ENCODE measurements at regions not wholly inside any gene's neighbourhood (a gene's known extent, or its start where the extent isn't known, plus 50 kb on each side); places are given as distances from the start of the nearest gene placed in this dataset.

DNA sequence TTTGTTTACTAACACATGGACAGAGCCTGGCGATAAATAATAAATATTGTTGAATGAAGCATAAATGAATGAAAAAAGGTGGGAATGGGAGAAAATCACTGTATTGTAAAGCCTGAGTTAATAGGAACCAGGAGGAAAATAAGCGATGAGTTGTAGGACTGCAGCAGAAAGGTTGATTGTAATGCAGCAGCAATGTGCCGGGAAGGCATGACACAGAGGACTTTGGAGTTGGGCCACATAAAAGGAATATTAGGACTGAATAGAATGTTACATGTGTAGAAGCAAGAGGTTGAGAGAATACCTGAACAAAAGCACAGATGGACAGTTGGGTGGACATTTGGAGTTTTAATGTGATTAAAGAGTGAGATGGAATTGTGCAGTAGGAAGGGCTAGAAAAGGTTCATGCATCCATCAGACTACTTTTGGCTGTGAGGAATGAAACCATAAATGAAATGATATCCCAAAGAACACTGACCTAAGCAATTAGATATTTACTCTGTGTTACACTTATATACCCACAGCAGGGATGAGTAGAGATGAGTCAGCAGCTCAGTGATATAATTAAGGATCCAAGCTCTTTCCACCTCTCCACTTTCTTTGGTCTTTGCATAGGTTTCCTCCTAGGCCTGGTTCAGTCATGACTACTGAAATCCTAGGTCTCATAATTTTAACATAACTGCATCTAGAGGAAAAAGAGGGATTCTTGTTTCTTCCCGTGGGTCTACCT is 55.4 kb downstream of the CCER1 start:
- DNase-seq = no peak

DNA sequence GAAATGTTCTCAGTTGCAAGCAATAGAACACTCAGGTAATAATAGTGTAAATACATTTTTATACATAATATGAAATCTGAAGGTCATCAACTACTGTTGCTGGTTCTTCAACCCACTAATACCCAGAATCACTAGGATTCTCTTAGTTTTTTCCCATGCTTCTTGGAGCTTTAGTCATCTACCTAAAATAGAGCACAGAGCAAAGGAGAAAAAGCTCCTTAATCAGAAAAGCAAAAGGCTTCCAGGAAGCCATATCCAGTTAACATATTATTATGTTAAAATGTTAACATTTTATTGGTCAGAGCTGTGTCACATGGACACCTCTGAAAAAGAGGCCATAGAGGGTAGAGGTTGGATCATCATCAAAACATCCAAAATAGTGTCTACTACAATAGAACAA is 57.0 kb downstream of the CCER1 start:
- DNase-seq = no peak

DNA sequence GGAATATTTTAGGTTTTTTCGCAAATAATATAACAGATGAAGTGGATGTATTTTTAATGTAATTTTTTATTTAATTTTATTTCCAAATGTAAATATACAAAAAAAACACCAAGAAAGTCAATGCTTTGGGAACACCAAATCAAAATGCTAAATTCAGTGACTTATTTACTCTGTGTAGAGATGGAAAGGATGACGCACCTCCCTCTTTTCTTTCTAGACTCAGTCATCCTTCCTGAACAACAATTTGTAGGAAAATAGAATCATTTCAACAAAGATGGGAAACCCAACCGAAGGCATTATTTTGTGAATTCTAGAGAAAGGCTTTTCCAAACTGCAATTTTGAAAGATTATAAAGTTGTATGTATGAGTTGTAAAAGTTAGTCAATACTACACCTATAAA is 57.7 kb downstream of the CCER1 start:
- DNase-seq = no peak

DNA sequence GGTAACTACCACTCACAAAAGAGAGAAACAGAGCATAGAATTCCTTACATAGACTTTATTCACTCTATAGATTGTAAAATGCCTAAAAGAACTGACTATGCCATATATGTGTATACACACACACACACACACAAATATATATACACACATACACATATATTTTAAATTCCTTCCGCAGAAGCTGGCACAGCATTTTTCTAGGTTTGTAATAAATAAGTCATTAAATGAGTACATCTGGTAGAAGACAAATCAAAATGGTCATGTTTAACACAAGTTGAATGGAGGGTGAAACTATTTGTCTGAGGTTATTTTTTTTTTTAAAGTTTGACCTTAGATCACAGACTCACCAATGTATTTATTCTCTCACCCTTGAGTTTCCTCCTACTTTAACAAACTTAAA is 58.2 kb downstream of the CCER1 start:
- no peak for DNase-seq

DNA sequence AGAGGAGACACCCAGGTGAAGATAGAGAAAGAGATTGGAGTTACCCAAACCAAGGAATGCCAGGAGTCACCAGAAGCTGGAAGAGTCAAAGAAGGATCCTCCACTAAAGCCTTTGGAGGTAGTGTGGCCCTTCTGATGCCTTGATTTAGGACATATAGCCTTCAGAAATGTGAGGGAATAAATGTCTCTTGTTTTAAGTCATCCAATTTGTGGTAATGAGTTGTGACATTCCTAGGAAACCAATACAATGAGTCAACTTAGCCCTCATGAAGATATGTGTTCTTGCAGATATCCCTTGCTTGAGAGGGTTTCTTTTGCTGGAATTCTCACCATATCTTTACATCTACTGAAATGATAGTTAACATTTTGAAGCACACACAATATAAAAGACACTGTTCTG is 58.8 kb downstream of the CCER1 start:
- no peak for DNase-seq

DNA sequence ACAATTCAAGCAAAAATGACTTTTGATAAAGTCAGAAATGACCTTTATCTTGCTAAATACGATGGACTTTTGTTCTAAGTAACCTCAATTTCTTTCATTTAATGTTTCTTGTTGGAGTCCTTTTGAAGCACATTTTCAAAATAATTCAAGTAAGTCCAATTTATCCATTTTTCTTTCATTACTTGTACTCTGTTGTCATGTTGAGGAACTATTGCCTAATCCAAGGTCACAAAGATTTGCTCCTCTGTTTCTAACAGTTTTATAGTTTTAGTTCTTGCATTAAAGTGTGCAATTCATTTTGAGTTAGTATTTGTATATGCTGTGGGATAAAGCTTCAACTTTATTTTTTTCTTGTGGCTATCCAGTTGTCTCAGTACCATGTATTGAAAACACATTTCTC is 66.7 kb downstream of the CCER1 start:
- DNase-seq = no peak

DNA sequence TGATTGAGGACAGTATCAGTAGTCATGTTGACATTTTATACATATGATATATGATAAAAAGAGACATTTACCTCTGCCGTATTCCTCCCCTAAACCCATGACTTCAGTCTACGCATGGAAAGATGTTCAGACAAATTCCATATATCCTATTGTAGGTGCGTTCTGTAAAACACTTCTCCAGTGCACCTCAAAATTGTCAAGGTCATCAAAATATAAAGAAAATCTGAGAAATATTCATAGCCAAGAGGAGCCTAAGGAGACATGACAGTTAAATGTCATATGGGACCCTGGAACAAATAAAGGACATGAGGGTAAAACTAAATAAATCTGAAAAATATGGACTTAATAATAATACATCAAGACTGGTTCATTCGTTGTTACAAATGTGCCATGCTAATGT is 71.5 kb downstream of the CCER1 start:
- DNase-seq = no peak

DNA sequence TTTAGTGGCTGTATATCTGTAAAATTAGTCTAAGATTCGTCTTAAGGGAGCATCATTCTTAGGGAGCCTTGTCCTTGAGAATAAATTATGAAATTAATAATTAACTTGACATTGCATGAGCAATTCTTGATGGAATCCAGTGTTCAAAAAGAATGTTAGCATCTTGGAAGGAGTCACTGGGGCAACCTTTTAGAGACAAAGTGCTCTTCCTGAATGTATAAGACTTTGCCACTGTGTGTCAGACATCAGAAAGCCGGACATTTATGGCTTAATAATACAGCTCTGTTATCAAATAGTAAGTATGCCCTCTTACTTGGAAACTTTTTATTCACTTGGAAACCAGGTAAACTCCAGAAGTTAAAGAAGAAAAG is 83.3 kb downstream of the CCER1 start:
- DNase-seq = no peak

DNA sequence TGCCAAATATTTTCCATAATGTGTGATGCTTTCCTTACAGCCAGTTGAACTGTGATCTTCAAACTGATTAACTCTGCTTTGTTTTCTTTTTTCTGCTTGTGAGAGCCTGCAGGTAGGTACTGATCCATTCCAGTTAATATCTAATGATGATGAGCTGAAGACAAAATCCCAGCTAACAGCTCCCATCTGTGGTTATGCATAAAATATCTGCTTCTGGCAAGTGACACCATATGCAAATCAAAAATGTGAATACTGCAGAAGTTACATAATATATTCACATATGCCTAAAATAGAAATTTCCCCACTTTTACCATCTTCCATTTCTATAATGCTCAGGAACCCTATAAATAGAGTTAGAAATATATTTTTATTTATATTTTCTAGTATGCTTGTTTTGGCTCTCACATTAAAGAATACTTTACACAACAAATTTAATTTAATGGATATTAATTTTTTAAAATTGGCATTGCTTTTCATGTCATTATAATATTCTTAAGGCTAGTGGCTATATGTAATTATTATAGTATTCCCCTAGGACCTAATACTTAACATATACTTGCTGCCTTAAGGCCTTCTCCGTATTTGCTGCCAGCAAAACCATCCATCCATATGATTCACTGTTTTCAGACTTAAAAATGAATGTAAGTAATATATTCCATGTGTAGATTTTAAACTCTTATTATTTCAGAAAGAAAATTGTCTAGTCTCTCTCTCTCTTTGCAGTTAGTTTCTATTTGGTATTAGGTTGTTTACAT is 83.8 kb downstream of the CCER1 start:
- DNase-seq = no peak

DNA sequence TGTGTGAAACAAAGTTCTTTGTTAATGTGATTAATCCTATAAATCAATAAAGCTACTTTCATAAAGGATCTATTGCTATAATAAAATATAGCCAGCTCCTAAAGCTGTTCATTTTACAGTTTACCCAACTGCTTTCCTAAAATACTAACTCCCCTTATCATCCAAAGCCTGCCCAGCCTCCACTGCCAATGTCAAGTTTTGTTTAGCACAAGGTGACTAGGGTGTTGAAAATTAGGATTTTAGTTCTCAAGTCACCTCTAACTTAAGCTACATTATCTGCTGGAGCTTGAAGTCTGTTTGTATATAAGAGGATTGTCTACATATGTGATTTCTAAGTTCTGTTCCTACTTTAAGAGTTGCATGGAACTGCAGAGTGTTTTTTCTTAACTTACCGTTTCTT is 86.3 kb downstream of the CCER1 start:
- no peak for DNase-seq

DNA sequence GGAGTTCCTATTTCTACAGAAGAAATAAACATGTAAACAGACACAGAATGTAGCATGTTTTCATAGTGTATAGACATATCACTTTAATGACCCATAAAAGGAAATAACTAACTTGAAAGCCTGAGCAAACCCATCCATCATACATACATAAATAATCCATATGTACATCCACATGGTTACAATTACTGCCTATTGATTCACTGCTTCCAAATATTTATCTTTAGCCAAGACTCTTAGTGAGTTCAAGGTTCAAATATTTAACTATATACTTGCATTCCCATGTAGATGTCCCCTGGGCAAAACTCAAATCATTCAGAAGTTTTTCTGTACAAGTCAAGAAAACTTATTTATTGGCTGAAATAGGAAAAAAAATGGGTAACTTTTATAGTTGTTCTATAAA is 95.4 kb downstream of the CCER1 start:
- no peak for DNase-seq

DNA sequence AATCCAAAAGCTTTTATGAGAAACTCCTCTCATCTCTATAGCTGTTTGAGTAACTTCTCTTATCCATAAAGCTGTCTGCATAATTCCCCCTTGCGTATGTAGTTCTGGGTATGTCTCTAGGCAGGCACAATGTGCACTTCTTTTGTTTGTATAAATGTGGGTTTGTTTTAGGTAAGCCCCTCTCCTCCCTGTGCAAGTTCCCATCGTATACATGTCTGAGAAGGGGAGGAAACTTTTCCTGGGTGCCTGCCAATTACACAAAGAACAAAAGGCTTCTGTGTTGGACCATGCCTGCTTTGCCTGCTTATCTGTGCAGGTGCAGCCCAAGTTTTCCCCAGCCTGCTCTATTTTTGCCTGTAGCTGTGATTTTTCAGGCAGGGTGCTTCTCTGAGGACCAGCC is 96.7 kb downstream of the CCER1 start:
- DNase-seq = no peak

DNA sequence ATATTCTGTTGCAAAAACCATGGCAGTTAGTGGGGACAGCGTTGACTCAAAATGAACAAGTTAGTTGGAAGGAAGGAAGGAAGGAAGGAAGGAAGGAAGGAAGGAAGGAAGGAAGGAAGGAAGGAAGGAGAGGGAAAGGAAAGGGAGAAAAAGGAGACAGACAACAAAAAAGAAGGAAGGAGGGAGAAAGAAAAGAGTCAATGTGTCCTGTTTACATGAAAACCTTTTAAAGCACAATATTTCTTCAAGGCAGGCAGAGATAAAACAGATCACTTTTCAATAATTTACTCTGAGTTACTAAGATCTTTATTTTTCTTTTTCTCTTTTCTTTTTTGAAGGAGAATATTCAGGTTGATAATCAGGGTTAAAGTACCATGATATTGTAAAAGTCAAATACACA is 99.4 kb downstream of the CCER1 start:
- no peak for DNase-seq

DNA sequence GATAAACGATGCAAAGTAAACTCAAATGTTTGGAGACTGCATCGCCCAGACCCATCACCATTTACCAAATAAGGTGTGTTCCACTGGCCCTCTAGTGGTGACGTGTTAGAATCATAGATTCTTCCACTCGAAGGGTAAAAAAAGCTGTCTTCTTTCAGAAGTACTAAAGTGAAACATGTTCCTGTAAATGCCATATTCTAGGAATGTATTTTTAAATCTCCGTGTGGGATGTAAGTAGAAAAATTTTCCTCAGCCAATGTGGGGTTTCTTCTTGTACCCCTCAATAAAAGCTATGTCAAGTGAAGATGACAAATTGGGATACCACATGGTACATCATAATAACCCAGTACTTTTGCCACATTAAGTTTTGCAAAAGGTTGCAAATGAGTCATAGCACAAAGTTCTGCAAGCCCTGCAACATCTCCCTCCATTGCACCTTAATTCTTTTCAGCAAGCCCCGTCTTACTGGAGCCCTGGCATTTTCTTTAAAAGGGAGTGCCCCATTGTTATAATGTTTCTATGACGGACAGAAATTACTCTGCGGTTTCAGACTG is 100.8 kb downstream of the CCER1 start:
- DNase-seq = no peak

DNA sequence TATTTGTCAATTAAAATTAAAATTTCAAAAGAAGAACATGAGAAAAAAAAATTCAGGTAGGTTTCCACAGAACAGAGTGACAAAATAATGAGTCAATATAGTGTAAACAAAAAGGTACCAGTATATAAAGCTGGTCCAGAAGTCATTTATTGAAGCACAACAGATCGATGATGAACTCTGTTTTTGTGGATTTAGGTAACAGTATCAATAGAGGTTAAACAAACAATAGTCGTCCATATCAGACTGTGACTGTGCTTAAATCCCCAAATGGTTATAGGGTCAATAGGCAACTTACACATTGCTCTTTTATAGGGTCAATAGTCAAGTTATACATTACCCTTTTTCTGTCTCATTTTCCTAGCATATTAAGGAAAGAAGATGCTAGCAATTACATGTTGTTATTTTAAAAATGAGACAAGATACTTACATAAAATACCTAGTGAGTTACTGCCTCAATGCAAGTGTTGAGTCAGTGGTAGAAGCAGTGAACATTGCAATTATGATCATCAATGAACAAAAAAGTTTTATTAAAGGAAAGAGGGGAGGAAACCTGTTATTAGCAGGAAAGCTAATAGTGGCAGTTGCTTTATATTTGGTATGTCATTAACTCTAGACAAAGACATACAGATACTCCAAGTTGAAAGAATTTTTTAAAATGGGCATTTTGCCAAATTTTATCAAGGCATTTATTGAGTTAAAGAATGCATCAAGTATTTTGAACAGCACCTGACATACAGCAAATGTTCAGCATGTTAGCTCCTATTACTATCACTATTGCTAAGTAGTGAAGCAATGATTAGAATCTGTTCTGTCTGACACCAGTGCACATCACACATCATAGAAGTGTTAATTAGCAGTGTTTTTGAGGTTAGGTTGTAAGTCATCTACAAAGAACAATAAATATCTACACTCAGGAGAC is 102.9 kb downstream of the CCER1 start:
- no peak for DNase-seq

DNA sequence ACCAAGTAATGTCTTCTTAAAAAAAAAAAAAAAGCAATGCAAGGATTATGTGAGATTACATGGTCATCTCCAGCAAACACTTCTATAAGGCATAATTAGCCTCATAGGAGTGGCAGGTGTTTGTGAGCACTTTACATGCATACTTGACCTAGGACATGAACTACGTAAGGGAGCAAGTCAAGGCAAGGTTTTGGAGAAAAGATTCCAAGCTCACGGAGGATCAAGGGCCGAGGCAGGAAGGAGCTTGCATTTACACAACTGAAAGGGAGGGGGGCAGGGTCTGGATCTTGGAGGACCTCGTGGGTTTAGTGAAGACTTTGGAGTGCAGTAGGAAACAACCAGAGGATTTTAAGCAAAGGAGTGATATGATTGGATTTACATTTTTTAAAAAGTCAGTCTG is 112.5 kb downstream of the CCER1 start:
- no peak for DNase-seq

DNA sequence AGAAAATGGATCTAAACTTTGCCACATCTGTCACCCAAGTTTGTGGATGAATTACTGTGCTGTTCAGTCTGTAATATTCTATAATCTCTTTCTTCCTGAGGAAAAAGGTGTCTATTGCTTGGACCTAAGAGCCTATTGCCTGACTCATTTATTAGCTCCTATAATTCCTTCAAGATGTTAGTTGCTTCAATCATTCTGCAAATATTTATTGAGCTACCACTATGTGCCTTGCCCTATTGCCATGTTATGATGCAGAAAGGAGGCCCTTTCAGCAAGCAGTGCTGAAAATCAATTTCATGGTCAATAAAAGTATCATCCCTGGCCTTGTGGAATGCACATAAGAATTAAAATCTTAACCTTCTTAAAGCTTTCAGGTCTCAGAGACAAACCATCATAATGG is 113.6 kb downstream of the CCER1 start:
- DNase-seq = no peak

DNA sequence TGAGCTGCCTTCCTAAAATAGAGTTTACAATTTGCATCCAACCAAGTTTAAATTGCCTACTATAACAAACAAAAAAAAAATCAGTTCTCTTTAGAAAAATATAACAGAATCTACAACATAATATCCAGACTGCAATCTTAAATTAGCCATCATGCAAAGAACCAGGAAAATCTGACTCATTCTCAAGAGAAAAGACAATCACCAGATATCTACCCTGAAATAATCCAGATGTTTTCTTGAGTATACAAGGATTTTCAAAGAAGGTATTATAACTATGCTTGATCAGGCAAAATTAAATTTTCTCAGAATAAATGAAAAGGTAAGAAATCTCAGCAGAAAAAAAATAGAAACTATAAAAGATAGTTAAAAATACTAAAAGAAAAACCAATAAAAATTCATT is 115.6 kb downstream of the CCER1 start:
- no peak for DNase-seq

DNA sequence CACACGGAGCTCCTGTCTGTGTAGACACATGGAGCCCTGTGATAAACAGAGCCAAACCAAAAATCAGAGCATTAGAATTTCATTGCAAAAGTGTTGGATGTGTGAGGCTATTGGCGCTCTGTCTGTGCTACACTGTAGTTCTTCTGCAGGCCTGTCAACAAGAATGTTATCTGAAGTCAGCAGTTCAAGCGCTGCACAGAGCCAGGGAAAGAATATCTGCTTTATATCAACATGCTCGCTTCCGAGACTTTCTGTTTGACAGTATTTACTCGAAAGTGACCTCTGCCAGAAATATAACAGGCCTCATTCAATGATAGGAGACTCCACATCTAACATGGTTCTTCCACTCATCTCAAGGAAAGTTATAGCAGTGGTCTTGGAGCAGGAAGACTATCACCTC is 118.3 kb downstream of the CCER1 start:
- DNase-seq = no peak

DNA sequence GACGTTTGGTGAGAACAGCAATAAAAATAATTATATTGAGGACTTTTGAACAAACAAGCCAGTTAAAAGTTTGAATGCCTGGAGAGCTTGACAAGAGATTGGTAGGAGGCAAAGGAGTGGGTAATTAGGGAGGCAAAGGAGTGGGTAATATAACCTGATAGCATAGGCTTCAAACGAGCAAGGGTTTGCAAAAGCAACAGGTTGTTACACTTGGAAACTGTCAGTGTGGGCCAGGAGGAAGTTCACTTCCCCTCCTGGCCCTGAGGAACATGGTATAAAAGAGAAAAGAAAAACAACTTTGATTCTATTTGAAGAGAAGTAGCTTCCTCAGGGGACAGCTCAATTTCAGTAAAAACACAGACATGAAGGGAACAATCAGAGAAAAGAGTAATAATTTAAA is 121.7 kb downstream of the CCER1 start:
- no peak for DNase-seq

DNA sequence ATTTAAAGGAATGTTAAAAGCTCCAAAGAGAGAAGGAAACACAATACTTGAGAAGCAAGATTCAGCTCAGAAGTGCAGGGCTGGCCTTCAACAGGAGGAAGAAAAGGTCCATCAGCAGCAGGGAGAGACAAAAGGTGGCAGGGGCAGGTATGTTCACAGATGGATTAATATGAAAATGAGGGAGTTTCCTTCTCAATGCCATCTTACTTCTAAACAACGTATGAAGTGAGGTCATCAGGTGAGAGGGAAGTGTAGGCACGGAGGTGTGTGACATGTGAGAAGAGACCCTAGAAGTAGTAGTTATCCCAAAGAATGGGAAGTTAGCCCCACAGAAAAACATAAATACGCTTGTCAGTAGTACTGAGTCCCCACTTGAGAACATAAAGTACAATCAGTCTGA is 122.5 kb downstream of the CCER1 start:
- DNase-seq = no peak

DNA sequence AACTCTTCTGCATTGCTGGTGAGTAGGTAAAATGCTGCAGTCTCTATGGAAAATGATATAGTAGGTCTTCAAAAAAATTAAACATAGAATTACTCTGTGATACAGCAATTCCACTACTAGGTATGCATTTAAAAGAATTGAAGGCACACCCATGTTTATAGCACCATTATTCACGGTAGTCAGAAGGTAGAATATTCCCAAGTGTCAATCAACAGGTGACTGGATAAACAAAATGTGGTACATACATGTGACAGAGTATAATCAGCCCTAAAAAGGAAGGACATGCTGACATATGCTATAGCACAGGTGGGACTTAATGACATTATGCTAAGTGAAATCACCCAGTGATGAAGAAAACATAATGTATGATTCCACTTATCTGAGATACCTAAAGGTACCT is 123.3 kb downstream of the CCER1 start:
- DNase-seq = no peak

DNA sequence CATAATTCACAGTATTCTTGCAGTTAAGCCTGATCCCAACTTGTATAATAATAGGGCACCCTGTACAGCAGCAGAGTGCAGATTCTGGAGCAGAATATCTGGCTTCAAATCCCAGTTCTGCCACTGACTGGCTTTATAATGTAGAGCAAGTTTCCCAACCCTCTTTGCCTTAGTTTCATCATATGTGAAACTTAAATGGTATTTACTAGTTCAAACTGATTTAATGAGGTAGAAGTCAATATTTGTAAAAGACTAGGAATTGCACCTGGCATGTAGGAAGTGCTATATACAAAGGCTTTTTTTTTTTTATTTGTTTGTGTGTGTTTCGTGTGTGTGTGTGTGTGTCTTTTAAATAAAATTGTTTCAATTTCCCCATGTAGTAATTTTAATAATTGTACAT is 125.9 kb downstream of the CCER1 start:
- no peak for DNase-seq

DNA sequence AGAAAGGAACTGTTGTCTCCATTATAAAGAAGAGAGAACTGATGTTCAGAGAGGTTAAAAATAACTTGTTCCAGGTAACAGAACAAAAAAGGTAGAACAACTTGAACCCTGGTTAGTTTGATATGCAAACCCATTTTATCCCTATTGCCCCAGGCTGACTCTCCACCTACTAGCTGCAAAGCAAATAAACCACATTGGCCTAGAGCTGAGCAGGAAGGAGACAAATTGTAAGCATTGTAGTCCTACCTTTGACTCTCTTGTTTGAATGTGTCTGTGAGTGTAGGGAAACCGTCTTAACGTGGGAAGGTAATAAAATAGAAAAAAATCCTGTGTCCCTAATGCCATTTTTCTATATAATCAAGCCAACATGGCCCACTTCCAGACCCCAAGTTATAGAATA is 126.4 kb downstream of the CCER1 start:
- DNase-seq = no peak

Measured in GF-D8 (cell line).